ENCODE measurements at regions not wholly inside any gene's neighbourhood (a gene's known extent, or its start where the extent isn't known, plus 50 kb on each side); places are given as distances from the start of the nearest gene placed in this dataset.
A peak's percentile ranks its signal among the peaks of the same experiment; 100 is the strongest.

DNA sequence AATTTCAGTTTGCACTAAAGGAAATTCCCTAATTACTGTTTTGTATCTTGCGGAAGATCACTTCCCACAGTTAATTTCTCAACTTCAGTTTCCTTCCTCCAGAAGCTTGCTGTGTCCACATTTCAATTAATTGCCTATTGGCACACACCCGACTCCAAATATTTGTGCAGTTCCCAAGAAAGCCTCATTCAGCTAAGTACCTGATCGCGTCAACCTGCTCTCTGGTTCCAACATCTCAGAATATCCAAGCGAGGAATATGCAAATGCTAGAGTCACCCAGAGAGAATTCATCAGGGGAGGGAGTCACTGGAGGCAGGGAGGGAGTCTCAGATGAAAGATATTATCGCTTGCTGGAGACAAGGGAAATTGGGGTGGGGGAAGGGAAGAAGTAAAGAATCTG, 351.3 kb downstream of the RRAGC start:
- no peak overlapping the region for H3K9ac ChIP-seq (ENCODE audit: insufficient read depth in 1 of 2, low read depth in 2 of 2, low read length in 2 of 2)
- no peaks in the 10 kb centered on the region for H3K9me3 ChIP-seq (replicated peaks; ENCODE audit: control insufficient read depth, insufficient read depth, low read depth, low read length)
- no peak overlapping the region for H3K4me3 ChIP-seq
- ATAC-seq = peak; percentile 71
- no peaks in the 10 kb centered on the region for H4K20me1 ChIP-seq (replicated peaks; ENCODE audit: control insufficient read depth, insufficient read depth, low read length)
- H3K9me1 ChIP-seq (ENCODE audit: control insufficient read depth, insufficient read depth, low read length) = no peaks in the 10 kb centered on the region
- no peak overlapping the region for H3K27ac ChIP-seq (ENCODE audit: extremely low read depth, low read depth, low read length)
- peak overlapping the region; percentile 9; the same call in 1 of the 2 replicates for H3K4me2 ChIP-seq (ENCODE audit: insufficient read depth, low read length)
- ChIA-PET POLR2A (interaction anchor here (1.4 to 1.6 kb wide), 2 partner anchors 12 to 17 kb away, joined by 4 to 5 read pairs; no protein-coding TSS in a partner anchor), CTCF (ENCODE audit: low intra/inter-chr PET ratio) (no interaction called here)
- H3K27me3 ChIP-seq (ENCODE audit: control insufficient read depth in 2 of 2, insufficient read depth in 2 of 2, low read length in 2 of 2) = no peaks in the 10 kb centered on the region; a peak in 1 of 5 replicates
- WGBS (ENCODE audit: insufficient coverage, low coverage, missing lambda C conversion rate) = 30% methylated on average over 6 of the region's 6 CpGs
- H3K79me2 ChIP-seq (ENCODE audit: control insufficient read depth, insufficient read depth, low read length) = no peaks in the 10 kb centered on the region
- in situ Hi-C loops (cut with MboI) = no loop called here
- FAIRE-seq = peak; percentile 59
- peak overlapping the region; percentile 69 for H2AFZ ChIP-seq (ENCODE audit: low read depth, low read length)
- peak in 2 of 4 experiments; percentile 54 to 61 for DNase-seq (ENCODE audit: extremely low read depth in 1 of 4, low spot score in 3 of 4)
- H3K36me3 ChIP-seq (ENCODE audit: control insufficient read depth, insufficient read depth, low read length) = no peaks in the 10 kb centered on the region
- H3K4me1 ChIP-seq (replicated peaks in 1 of 2; ENCODE audit: control insufficient read depth in 2 of 2, insufficient read depth in 2 of 2, low read length in 2 of 2) = peaks cover 14 to 33% of the 10 kb centered on the region in 2 experiments
- BruUV-seq (replicated peaks) = no TSS peak
- intact Hi-C loops (cut with micrococcal nuclease) = loop anchor here (10.0 kb wide), 1 partner anchor 473 kb away; no protein-coding TSS in a partner anchor
- peak; percentile 82 for TF ChIP-seq ZNF134 (CRISPR knock-in tag; conservative IDR thresholded peaks at IDR 0.05)
- TF ChIP-seq EGR1 (conservative IDR thresholded peaks at IDR 0.05) = no peak
- no peak for TF ChIP-seq YY1 (IDR thresholded peaks at IDR 0.05; ENCODE audit: borderline replicate concordance in 1 of 3, control insufficient read depth in 1 of 3, extremely low read depth in 1 of 3, insufficient read depth in 3 of 3, insufficient read length in 1 of 3, insufficient replicate concordance in 2 of 3, low read depth in 1 of 3, low read length in 2 of 3)
- TF ChIP-seq JUN (IDR thresholded peaks at IDR 0.05; ENCODE audit: borderline replicate concordance, low read depth, low read length) = 0 out of 2 replicates have a peak, but pooled peaks have one; percentile 22
- TF ChIP-seq JUN (CRISPR knock-in tag; IDR thresholded peaks at IDR 0.05; ENCODE audit: borderline replicate concordance) = no peak
- no peak for TF ChIP-seq ZNF79 (CRISPR knock-in tag; IDR thresholded peaks at IDR 0.05; ENCODE audit: low read depth)
- no peak for TF ChIP-seq HMG20B (CRISPR knock-in tag; IDR thresholded peaks at IDR 0.05)
- no peak for TF ChIP-seq MCM2 (IDR thresholded peaks at IDR 0.05; ENCODE audit: low read depth)
- TF ChIP-seq ZNF766 (CRISPR knock-in tag; conservative IDR thresholded peaks at IDR 0.05) = no peak
- peak in 1 of 2 experiments; percentile 67; a peak in 1 of 4 replicates for TF ChIP-seq RCOR1 (IDR thresholded peaks at IDR 0.05; ENCODE audit: borderline replicate concordance in 1 of 2, low read depth in 2 of 2, low read length in 2 of 2)
- no peak for TF ChIP-seq SMC3 (conservative IDR thresholded peaks at IDR 0.05; ENCODE audit: insufficient read depth, low read depth, low read length)
- TF ChIP-seq FOSL1 (tag; conservative IDR thresholded peaks at IDR 0.05) = 0 out of 2 replicates have a peak, but pooled peaks have one; percentile 34
- TF ChIP-seq NFE2L1 (tag; IDR thresholded peaks at IDR 0.05; ENCODE audit: borderline replicate concordance, low read depth) = no peak
- no peak for TF ChIP-seq ZNF232 (CRISPR knock-in tag; IDR thresholded peaks at IDR 0.05)
- TF ChIP-seq EHMT2 (IDR thresholded peaks at IDR 0.05) = no peak
- TF ChIP-seq, protein P1, sequence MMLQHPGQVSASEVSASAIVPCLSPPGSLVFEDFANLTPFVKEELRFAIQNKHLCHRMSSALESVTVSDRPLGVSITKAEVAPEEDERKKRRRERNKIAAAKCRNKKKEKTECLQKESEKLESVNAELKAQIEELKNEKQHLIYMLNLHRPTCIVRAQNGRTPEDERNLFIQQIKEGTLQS (IDR thresholded peaks at IDR 0.05) = peak; percentile 13; the same call in 1 of the 2 replicates
- TF ChIP-seq, protein P1 (CRISPR knock-in tag; conservative IDR thresholded peaks at IDR 0.05) = no peak
- no peak for TF ChIP-seq GTF2A2 (tag; IDR thresholded peaks at IDR 0.05)
- TF ChIP-seq CREM (IDR thresholded peaks at IDR 0.05; ENCODE audit: low read depth) = no peak
- no peak for TF ChIP-seq RFX7 (CRISPR knock-in tag; IDR thresholded peaks at IDR 0.05)
- peak; percentile 40; the same call in 1 of the 2 replicates for TF ChIP-seq SMARCA4 (IDR thresholded peaks at IDR 0.05)
- no peak for TF ChIP-seq NR3C1 (CRISPR knock-in tag; IDR thresholded peaks at IDR 0.05)
- TF ChIP-seq ESRRA (IDR thresholded peaks at IDR 0.05; ENCODE audit: borderline replicate concordance, low read depth) = no peak
- TF ChIP-seq RBM15 (IDR thresholded peaks at IDR 0.05; ENCODE audit: insufficient read depth, low read length) = no peak
- TF ChIP-seq POLR2A (conservative IDR thresholded peaks at IDR 0.05) = no peak

Data from K562 (cell line).